Hindlimb muscle (tissue), 1 donor: ENCODE measurements at regions not wholly inside any gene's neighbourhood (a gene's known extent, or its start where the extent isn't known, plus 50 kb on each side); places are given as distances from the start of the nearest gene placed in this dataset.

ENCODE experiments used
- DNase-seq: peaks from one replicate; pipeline ENCODE4 v3.0.0-alpha.2; 2013

GRCh38 chr22:19574247-19574646 is 50.0 kb upstream of the CLDN5 start:
- DNase-seq = no peak

GRCh38 chr22:19576460-19577421 is 52.5 kb upstream of the CLDN5 start:
- no peak for DNase-seq

- no peak for DNase-seq
These were observed 53.3 kb upstream of the CLDN5 start for GRCh38 chr22:19577422-19577966.

- no peak for DNase-seq
These were observed 54.2 kb upstream of the CLDN5 start for GRCh38 chr22:19578180-19579004.

- DNase-seq = no peak
These were observed 55.1 kb upstream of the CLDN5 start for GRCh38 chr22:19579115-19579811.

- DNase-seq = peak; percentile 18
These were observed 55.7 kb upstream of the CLDN5 start for GRCh38 chr22:19579880-19580279.

GRCh38 chr22:19580291-19580890 is 56.2 kb upstream of the CLDN5 start:
- DNase-seq = no peak

GRCh38 chr22:19582033-19582693 is 58.0 kb upstream of the CLDN5 start:
- no peak for DNase-seq

GRCh38 chr22:19586922-19587684 is 62.9 kb upstream of the CLDN5 start:
- DNase-seq = no peak

GRCh38 chr22:19590696-19591095 is 66.5 kb upstream of the CLDN5 start:
- DNase-seq = no peak

GRCh38 chr22:19591568-19591967 is 67.4 kb upstream of the CLDN5 start:
- no peak for DNase-seq

GRCh38 chr22:19592464-19592863 is 68.3 kb upstream of the CLDN5 start:
- DNase-seq = no peak

- DNase-seq = no peak
These were observed 69.9 kb upstream of the CLDN5 start for GRCh38 chr22:19593991-19594569.

- no peak for DNase-seq
These were observed 71.3 kb upstream of the CLDN5 start for GRCh38 chr22:19595532-19595931.

GRCh38 chr22:19596680-19597398 is 72.6 kb upstream of the CLDN5 start:
- DNase-seq = no peak

GRCh38 chr22:19597399-19597735 is 73.2 kb upstream of the CLDN5 start:
- no peak for DNase-seq

- no peak for DNase-seq
These were observed 74.0 kb upstream of the CLDN5 start for GRCh38 chr22:19598054-19598855.

- DNase-seq = no peak
These were observed 74.8 kb upstream of the CLDN5 start for GRCh38 chr22:19599004-19599403.
